WI38 (cell line): ENCODE measurements at regions not wholly inside any gene's neighbourhood (a gene's known extent, or its start where the extent isn't known, plus 50 kb on each side); places are given as distances from the start of the nearest gene placed in this dataset.

Experiments
- H3K4me3 ChIP-seq: 2 replicates; pipeline ENCODE4 v1.5.1; 2011; ENCODE audit warnings: low read depth, mild to moderate bottlenecking, control low read depth, low read length
- CTCF ChIP-seq: IDR thresholded peaks from 2 replicates; pipeline ENCODE4 v1.5.1; 2012; ENCODE audit warnings: low read depth, mild to moderate bottlenecking, control low read depth, low read length

DNA sequence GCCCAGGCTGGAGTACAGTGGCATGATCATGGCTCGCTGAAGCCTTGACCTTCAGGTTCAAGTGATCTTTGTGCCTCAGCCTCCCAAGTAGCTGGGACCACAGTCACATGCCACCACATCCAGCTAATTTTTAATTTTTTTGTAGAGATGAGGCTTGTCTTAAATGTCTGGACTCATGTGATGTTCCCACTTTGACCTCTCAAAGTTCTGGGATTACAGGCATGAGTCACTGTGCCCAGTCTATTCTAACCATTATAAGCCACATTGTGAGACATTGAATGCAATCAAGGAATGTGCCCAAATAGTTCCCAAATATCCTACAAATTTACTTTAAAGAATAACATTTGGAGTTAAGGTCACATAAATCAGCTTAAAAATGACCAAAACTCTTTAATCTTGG is 130.7 kb upstream of the ARID2 start:
- no peak for TF ChIP-seq CTCF
- H3K4me3 ChIP-seq = no peak overlapping the region

GRCh38 chr12:45599196-45599595 is 130.3 kb upstream of the ARID2 start:
- no peak overlapping the region for H3K4me3 ChIP-seq
- TF ChIP-seq CTCF = no peak

- no peak overlapping the region for H3K4me3 ChIP-seq
- TF ChIP-seq CTCF = no peak
Observed at GRCh38 chr12:45601390-45601789, 128.1 kb upstream of the ARID2 start.

DNA sequence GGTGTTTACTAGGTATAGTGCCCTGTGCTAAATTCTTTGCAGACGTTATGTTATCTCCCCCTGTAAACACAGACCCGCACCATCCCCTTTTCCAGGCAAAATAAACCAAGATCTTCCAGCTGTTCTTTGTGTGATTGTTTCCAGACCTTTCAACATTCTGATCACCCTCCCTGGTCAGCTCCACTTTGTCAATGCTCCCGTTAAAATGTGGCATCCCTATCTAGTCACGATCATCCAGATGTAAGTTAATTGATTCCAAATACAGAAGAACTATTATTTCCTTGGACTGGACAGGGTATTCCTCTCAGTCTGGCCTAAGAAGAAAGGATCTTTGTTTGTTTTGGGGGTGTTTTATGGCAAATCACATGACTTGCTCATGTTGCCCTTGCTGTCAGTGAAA is 127.6 kb upstream of the ARID2 start:
- TF ChIP-seq CTCF = no peak
- no peak overlapping the region for H3K4me3 ChIP-seq

- no peak for TF ChIP-seq CTCF
Observed at GRCh38 chr12:45605624-45606023, 123.9 kb upstream of the ARID2 start.

GRCh38 chr12:45611061-45611460 is 118.4 kb upstream of the ARID2 start:
- no peak overlapping the region for H3K4me3 ChIP-seq
- no peak for TF ChIP-seq CTCF

More at GRCh38 chr12:45605624-45606023, 123.9 kb upstream of the ARID2 start:
- H3K4me3 ChIP-seq = no peak overlapping the region

DNA sequence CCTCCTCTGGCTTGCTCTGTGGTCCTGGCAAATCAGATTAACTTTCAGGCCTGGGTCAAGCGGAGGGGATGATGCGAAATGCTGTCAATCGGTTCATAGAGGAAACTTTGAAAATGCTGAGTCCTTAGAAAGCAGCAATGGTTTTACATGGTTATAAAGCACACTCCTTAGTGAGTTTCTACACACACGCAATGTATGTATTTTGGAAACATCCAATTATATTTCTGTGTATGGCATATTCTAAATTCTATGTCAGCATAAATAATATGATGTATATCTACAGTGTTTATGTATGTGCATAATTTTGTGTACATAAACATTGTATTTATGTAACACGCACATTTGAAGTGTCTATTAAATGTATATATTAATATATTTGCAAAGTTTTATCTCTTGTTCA is 118.0 kb upstream of the ARID2 start:
- H3K4me3 ChIP-seq = no peak overlapping the region
- no peak for TF ChIP-seq CTCF
